HG03139 (cell line): ENCODE measurements at regions not wholly inside any gene's neighbourhood (a gene's known extent, or its start where the extent isn't known, plus 50 kb on each side); places are given as distances from the start of the nearest gene placed in this dataset.
"Not testable (repeated sequence)": the region's sequence is repeated elsewhere in the genome, so short reads cannot be mapped to it uniquely, and the experiment has no call there.

Experiments used
- ATAC-seq: cut with Tn5 transposase; IDR thresholded peaks from one replicate; pipeline ENCODE4 v1.9.1; 2021; ENCODE audit not compliant: unreplicated experiment

GRCh38 chr2:13334071-13334470 lies 617.3 kb downstream of the TRIB2 start:
- not testable (repeated sequence) for ATAC-seq

DNA sequence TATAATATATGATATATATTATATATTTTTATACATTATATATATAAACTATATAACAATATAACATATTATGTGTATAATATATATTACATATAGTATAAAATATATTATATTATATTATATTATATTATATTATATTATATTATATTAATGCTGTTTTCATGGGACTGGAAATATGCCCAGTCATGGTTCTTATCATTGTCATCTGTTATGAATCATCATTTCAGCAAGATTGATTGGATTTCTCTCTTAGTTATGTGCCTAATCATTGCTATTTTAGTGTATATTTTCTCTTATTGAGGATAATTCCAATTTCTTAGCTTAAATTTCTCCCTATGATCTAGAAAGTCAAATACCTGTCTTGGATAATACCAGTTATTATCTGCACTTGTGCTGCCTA lies 617.8 kb downstream of the TRIB2 start:
- no peak for ATAC-seq

DNA sequence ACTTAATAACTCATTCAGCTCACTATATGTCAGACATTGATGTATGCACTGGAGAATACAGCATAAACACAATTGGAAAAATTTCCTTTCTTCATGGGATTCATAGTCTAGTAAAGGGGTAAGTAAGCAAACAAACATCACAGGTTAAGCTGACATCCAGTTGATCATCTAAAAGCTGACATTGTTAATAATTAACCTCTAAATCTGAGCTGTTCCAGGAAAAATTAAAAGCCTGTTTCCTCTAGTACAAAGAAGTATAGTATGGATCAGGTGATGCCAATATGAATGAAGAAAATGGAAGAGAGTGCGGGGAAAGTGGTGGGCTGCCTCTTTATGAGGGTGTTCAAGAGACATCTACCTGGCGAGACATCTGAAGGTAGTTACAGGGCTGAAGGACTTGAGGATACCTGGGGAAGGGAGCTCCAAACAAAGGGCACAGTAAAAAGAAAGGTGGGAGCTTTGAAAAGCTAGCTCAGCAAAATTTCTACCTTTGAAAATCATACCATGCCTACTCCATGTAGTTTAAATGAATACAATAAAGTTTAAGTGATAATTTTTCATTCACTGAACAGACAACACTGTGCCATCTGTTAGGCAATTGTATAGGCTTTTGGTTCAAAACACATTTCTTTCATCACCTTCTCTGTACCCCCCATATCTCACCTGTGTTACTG lies 619.3 kb downstream of the TRIB2 start:
- ATAC-seq, result no peak

DNA sequence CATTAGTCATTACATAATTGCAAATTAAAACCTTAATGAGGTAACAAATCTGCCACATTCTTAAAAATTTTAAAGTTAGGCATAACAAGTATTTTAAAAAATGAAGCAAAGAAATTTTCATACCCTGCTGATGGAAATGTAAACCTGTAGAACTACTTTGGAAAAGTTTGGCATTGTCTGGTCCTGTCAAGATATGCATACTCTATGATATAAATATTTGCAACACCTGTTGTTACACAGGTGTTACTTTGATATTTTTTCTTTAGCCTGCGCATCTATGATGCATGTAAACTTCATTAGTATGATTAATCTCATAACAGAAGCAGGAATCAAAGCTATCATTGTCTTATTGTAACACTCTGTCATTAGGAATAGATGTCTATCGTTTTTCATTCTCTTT lies 634.3 kb downstream of the TRIB2 start:
- no peak for ATAC-seq

DNA sequence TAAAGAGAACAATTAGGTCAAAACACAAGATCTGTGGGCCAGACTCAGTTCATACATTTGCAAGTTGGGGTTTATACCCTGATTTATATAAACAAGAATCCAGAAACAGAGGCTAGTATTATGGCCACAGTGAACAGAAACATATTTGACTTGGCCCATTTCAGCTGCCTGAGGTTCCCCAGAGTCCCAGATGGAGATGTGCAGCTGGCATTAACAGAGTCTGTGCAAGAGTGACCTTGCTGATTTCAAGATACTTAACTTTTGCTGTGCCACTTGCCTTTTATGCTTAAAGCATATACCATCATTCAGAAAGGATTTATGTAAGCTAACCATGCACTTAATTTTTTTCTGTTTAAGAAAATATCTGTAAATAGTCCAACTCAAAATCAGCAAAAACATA lies 636.3 kb downstream of the TRIB2 start:
- ATAC-seq, result no peak

DNA sequence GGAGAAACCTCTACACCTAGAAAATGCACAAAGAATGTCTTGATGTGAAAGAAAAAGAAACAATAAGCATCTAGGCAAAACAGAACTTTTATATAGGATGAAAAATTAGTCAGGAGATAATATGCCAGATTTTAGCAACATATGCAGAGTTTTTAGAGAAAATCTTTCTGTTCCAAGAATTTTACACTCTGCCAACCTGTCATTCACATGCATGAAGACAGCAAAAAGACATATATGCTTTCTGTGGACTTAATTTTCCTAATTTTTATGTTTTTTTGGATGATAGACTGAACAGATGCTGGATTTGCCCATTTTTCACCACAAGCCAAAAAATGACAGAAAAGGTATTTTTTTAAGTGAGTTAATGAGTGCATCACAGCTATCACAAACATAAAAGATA lies 637.3 kb downstream of the TRIB2 start:
- ATAC-seq, result no peak

DNA sequence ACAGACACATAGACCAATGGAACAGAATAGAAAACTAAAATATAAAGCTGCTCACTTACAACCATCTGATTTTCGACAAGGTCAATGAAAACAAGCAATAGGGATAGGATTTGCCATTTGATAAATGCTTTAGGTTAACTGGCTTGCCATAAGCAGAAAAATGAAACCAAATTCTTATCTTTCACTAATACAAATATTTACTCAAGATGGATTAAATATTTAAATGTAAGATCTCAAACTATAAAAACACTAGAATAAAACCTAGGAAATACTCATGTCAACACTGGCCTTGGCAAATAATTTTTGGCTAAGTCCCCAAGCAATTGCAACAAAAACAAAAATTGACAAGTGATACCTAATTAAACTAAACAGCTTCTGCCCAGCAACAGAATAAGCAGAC lies 665.2 kb downstream of the TRIB2 start:
- ATAC-seq, result not testable (repeated sequence)

- not testable (repeated sequence) for ATAC-seq
Measured at GRCh38 chr2:13389172-13389571, 672.4 kb downstream of the TRIB2 start.

DNA sequence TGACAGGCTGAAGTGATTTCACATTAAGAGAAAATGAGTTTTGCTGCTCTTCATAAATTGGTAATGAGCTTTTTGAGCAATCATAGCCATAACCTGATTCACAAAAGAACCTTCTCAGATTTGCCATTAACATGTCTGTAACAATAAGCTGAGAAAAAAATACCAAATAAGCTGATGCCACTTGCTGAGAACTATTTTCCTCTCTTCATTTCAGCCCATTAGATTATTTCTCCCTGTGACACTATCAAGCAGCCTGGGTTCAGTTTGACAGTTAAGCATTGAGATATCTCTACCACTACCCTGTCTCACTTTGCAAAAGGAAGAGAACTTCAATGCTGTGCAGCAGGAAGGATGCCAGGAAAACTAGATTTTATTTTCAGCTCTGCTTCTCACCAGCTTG lies 673.9 kb downstream of the TRIB2 start:
- no peak for ATAC-seq

GRCh38 chr2:13401312-13401711 lies 684.6 kb downstream of the TRIB2 start:
- no peak for ATAC-seq

GRCh38 chr2:13413989-13414388 lies 697.3 kb downstream of the TRIB2 start:
- ATAC-seq, result no peak

- ATAC-seq, result no peak
Measured at GRCh38 chr2:13414897-13415296, 698.2 kb downstream of the TRIB2 start.

DNA sequence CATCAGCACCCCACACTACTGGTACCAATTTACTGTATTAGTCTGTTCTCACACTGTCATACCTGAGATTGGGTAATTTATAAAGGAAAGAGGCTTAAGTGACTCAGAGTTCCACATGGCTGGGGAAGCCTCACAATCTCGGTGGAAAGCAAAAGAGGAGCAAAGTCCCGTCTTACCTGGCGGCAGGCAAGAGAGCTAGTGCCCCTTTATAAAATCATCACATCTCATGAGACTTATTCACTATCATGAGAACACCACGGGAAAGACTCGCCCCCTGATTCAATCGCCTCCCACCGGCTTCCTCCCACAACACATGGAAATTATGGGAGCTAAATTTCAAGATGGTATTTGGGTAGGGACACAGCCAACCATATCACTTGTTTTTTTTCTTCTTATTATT lies 717.2 kb downstream of the TRIB2 start:
- no peak for ATAC-seq

DNA sequence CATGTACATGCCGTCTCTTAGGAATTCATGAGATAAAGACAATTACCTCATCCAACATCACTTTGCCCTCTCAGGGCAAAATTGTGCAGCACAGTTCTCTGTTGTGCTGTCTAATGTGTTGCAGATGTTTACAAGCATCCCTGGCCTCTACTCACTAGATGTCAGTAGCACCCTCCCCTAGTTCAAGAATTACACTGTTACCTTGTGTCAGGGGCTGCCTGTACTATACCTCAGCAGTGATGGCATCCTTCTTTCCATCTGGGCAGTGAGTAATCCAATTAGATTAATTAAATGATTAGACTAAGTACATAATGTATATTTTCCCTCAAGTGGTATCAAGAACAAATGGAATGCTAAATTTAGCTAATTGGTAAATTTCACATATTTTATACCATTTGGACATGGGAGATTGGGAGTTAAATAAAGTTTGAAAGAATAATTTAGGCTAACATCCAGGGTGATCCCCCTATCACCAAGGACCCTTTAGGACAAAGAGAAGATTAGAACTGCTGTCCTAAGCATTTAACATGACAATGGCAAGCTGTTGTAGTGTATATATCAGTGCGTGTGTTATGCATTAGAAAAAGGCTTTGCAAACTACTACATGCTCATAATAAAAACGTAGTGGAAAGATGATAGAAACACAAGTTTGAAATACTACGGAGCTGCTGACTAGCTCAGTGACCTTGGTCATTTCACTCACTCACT lies 727.0 kb downstream of the TRIB2 start:
- not testable (repeated sequence) for ATAC-seq

GRCh38 chr2:13462464-13462863 lies 745.7 kb downstream of the TRIB2 start:
- no peak for ATAC-seq

- no peak for ATAC-seq
Measured at GRCh38 chr2:13466076-13466475, 749.3 kb downstream of the TRIB2 start.

GRCh38 chr2:13474538-13474937 lies 757.8 kb downstream of the TRIB2 start:
- no peak for ATAC-seq

DNA sequence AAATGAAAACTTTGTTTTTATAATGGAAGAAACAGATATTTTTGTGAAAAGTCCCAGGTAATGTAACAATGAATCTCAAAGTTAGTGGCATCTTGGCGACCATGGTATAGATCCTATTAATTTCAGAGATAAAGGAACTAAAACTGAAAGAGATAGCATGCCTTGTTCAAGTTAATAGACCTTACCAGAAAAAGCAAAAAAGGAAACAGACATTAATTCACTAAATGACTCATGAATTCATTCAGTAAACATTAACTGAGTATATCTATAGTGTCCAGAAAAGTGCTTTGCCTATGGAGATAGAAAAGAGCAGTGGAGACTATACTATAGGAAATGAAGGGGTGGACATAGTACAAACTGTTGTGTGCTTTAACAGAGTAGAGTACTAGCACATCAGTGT lies 763.3 kb downstream of the TRIB2 start:
- ATAC-seq, result peak; percentile 62

- ATAC-seq, result no peak
Measured at GRCh38 chr2:13481201-13481600, 764.5 kb downstream of the TRIB2 start.

GRCh38 chr2:13485256-13485655 lies 768.5 kb downstream of the TRIB2 start:
- no peak for ATAC-seq

- no peak for ATAC-seq
Measured at GRCh38 chr2:13488965-13489364, 772.2 kb downstream of the TRIB2 start.

DNA sequence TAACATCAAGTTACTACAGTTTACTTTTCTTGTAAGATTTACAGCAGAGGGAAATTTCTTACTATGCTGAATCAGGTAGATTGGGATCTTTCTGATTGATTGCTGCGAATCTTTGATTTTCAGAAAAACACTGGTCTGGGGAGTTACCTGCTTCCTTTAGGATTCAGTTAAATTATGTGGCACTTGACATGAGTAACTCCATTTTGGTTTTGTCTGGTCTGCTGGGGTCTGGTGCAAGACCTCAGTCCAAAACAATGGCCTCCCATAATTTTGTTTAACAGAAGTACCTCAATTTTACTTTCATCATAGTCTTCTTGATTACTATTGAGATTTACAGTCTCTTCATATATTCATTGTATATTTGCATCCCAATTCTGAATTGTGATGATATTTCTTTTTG lies 775.5 kb downstream of the TRIB2 start:
- ATAC-seq, result no peak

DNA sequence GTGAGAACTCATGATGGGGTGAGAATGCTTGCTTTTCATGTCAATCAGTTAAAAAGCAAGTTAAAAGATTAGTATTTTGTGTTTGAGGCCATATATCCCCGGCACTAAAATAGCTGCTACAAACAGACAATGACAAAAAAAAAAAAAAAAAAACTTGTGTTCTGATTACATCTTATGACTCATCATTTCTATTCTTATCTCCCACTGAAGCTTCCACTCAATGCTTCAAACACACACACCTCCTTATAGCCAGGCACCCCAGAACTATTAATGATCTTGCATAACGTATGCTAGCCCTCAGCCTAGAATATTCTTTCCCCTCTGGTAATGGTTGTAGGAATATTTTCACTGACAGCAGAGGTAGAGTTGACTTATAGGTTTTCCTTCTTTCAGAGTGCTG lies 778.3 kb downstream of the TRIB2 start:
- ATAC-seq, result no peak
